ENCODE measurements at regions not wholly inside any gene's neighbourhood (a gene's known extent, or its start where the extent isn't known, plus 50 kb on each side); places are given as distances from the start of the nearest gene placed in this dataset.

GRCh38 chr15:99440551-99441443 is 125.0 kb upstream of the MEF2A start:
- H3K4me1 ChIP-seq: peaks cover 4 to 75% (median 51%) of the 10 kb centered on the region in 4 donors
- H3K27ac ChIP-seq: peak overlapping the region; percentile 66 to 70
- H3K27me3 ChIP-seq: no peaks in the 10 kb centered on the region
- no peak for TF ChIP-seq CTCF (IDR thresholded peaks at IDR 0.05)
- H3K36me3 ChIP-seq: no peaks in the 10 kb centered on the region
- no peak overlapping the region for H3K4me3 ChIP-seq
- no peaks in the 10 kb centered on the region for H3K9me3 ChIP-seq
- DNase-seq: peak in 1 of 2 donors; percentile 59
- intact Hi-C loops (cut with DNase I; ENCODE audit: low total_unique reads): no loop called here

GRCh38 chr15:99441444-99441800 is 124.4 kb upstream of the MEF2A start:
- no peak for DNase-seq
- Histone ChIP-seq H3K4me3 (no peak overlapping the region), H3K27ac (peak overlapping the region; percentile 66 to 70), H3K9me3 (no peaks in the 10 kb centered on the region), H3K4me1 (peaks cover 4 to 69% (median 48%) of the 10 kb centered on the region in 4 donors), H3K27me3 (no peaks in the 10 kb centered on the region), H3K36me3 (no peaks in the 10 kb centered on the region)
- TF ChIP-seq CTCF (IDR thresholded peaks at IDR 0.05): no peak
- intact Hi-C loops (cut with DNase I; ENCODE audit: low total_unique reads): no loop called here

GRCh38 chr15:99441871-99442251 is 123.9 kb upstream of the MEF2A start:
- intact Hi-C loops (cut with DNase I; ENCODE audit: low total_unique reads): no loop called here
- H3K4me1 ChIP-seq: peaks cover 4 to 64% (median 45%) of the 10 kb centered on the region in 4 donors
- no peaks in the 10 kb centered on the region for H3K27me3 ChIP-seq
- peak in 1 of 2 donors; percentile 62 for DNase-seq
- H3K9me3 ChIP-seq: no peaks in the 10 kb centered on the region
- TF ChIP-seq CTCF (IDR thresholded peaks at IDR 0.05): no peak
- H3K36me3 ChIP-seq: no peaks in the 10 kb centered on the region
- H3K4me3 ChIP-seq: peak overlapping the region in 1 of 2 donors; percentile 22
- peak overlapping the region; percentile 66 to 70 for H3K27ac ChIP-seq

DNA sequence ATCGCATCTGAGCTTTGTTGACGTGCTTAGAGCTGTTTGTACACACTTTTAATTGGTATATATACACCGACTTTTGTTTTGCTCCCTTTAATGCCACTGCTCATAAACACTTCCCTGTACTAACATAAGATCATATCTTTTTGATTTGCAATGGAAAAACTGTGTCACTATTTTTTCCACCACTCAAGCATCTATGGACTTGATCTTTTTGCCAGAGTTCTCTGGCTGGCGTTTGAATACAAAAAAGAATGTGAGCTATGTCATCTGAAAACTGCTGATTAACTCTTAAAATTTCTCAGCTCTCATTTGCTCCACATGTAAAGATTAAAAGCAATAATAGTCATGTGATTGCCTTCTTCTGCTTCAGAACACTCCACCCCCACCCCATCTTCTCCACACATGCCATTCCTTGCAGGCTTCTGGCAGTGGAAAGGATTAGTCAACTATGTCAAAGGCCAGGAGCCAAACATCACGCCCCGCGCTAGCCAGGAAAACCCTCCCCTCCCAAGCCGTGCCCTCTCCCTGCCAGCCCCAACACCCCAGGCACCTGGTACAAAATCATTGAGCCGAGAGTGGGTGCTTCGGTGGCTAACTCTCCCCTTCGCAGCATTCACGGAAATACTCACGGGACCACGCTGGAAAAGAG is 123.4 kb upstream of the MEF2A start:
- Histone ChIP-seq H3K27ac (peak overlapping the region; percentile 66 to 70), H3K36me3 (no peaks in the 10 kb centered on the region), H3K4me3 (peak overlapping the region in 1 of 2 donors; percentile 22), H3K27me3 (no peaks in the 10 kb centered on the region), H3K9me3 (no peaks in the 10 kb centered on the region), H3K4me1 (peaks cover 4 to 62% (median 43%) of the 10 kb centered on the region in 4 donors)
- DNase-seq: peak; percentile 64 to 85
- TF ChIP-seq CTCF (IDR thresholded peaks at IDR 0.05): no peak
- intact Hi-C loops (cut with DNase I; ENCODE audit: low total_unique reads): no loop called here

- H3K4me1 ChIP-seq: peaks cover 4 to 62% (median 37%) of the 10 kb centered on the region in 4 donors
- H3K9me3 ChIP-seq: no peaks in the 10 kb centered on the region
- H3K4me3 ChIP-seq: no peak overlapping the region
- no peak for TF ChIP-seq CTCF (IDR thresholded peaks at IDR 0.05)
- intact Hi-C loops (cut with DNase I; ENCODE audit: low total_unique reads): no loop called here
- peak overlapping the region; percentile 66 to 70 for H3K27ac ChIP-seq
- peak; percentile 18 to 66 for DNase-seq
- no peaks in the 10 kb centered on the region for H3K27me3 ChIP-seq
- H3K36me3 ChIP-seq: no peaks in the 10 kb centered on the region
Observed at GRCh38 chr15:99443056-99443756, 122.6 kb upstream of the MEF2A start.

Measured in tibial artery (tissue), 4 donors.